ENCODE measurements at regions not wholly inside any gene's neighbourhood (a gene's known extent, or its start where the extent isn't known, plus 50 kb on each side); places are given as distances from the start of the nearest gene placed in this dataset.

DNA sequence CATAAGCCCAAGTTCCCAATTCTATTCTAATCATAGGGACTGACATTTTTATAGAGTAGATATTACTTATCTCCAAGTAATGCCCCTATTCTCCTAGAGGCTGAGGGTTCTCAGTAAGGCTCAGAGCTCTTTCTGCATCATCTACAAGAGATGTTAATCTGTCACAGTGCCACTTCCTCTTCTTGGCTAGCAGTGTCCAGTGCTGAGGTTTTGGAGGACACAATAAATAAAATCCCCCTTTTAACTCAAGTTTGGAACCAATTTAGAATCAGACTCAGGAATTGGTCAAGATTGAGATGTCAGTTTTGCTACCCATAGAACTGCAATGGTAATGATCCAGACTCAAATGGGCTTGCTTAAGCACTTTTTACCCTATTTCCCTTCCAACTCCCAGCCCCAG, 154.1 kb upstream of the ARID2 start:
- H3K9me3 ChIP-seq (ENCODE audit: control insufficient read depth in 4 of 4, insufficient read depth in 3 of 4, low read length in 3 of 4): no peaks in the 10 kb centered on the region
- H3K27me3 ChIP-seq (ENCODE audit: control insufficient read depth in 3 of 3, insufficient read depth in 3 of 3, low read length in 2 of 3): no peaks in the 10 kb centered on the region
- no peaks in the 10 kb centered on the region for H3K36me3 ChIP-seq (ENCODE audit: control insufficient read depth in 4 of 4, insufficient read depth in 4 of 4, low read length in 4 of 4)
- no peaks in the 10 kb centered on the region for H3K4me1 ChIP-seq (ENCODE audit: control insufficient read depth in 5 of 5, insufficient read depth in 5 of 5, low read length in 5 of 5)
- no peak overlapping the region for H3K9ac ChIP-seq (ENCODE audit: insufficient read depth in 1 of 2, low read length in 2 of 2)
- no peak for DNase-seq
- no peak for TF ChIP-seq CTCF (IDR thresholded peaks at IDR 0.05; ENCODE audit: control extremely low read depth, extremely low read depth)
- no peak overlapping the region for H3K4me3 ChIP-seq
- ATAC-seq (ENCODE audit: insufficient read depth, low FRiP score): no peak
- H3K27ac ChIP-seq (ENCODE audit: low read depth in 1 of 2, low read length in 1 of 2): no peak overlapping the region

DNA sequence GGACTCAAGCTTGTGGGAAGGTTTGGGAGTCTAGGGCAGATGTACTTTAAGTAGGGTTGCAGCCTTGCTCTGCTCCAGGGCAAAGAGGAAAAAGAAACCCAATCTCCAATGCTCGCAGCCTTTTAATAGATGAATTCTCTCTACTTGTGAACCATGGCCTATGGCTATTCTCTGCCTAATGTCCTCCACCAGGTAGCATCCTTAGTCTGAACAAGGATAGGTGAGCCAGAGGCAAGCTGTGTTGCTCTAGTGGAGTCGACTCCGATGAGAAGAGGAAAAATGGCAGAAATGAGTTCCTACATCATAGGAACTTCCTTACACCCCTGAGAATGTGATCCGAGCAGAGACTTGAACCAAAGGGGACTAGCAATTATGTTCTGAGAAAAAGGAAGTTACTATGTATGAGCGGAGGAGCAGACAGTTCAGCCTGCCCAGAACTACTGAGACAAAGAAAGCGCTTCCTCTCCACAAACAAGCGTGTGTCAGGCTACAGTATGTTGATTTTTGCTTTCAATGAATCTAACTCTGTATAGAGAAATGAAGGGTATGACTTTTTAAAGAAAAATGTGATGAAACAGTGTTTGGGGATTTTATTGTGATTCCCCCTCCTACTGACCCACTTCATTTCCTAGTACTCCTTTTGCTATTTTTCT, 153.6 kb upstream of the ARID2 start:
- 37 to 54% methylated on average over 7 of the region's 7 CpGs for WGBS, 2 donors
- Histone ChIP-seq H3K4me1 (ENCODE audit: control insufficient read depth in 5 of 5, insufficient read depth in 5 of 5, low read length in 5 of 5) (no peaks in the 10 kb centered on the region), H3K9ac (ENCODE audit: insufficient read depth in 1 of 2, low read length in 2 of 2) (no peak overlapping the region), H3K27me3 (ENCODE audit: control insufficient read depth in 3 of 3, insufficient read depth in 3 of 3, low read length in 2 of 3) (no peaks in the 10 kb centered on the region), H3K27ac (ENCODE audit: low read depth in 1 of 2, low read length in 1 of 2) (no peak overlapping the region), H3K4me3 (no peak overlapping the region), H3K9me3 (ENCODE audit: control insufficient read depth in 4 of 4, insufficient read depth in 3 of 4, low read length in 3 of 4) (no peaks in the 10 kb centered on the region), H3K36me3 (ENCODE audit: control insufficient read depth in 4 of 4, insufficient read depth in 4 of 4, low read length in 4 of 4) (no peaks in the 10 kb centered on the region)
- no peak for TF ChIP-seq CTCF (IDR thresholded peaks at IDR 0.05; ENCODE audit: control extremely low read depth, extremely low read depth)
- no peak for ATAC-seq (ENCODE audit: insufficient read depth, low FRiP score)
- DNase-seq: no peak

GRCh38 chr12:45577844-45578399, 151.6 kb upstream of the ARID2 start:
- ATAC-seq (ENCODE audit: insufficient read depth, low FRiP score) (no peak), DNase-seq (no peak)
- H3K4me1 ChIP-seq (ENCODE audit: control insufficient read depth in 5 of 5, insufficient read depth in 5 of 5, low read length in 5 of 5): peaks cover 0 to 2% (median 0%) of the 10 kb centered on the region in 5 donors
- no peak overlapping the region for H3K4me3 ChIP-seq
- H3K27me3 ChIP-seq (ENCODE audit: control insufficient read depth in 3 of 3, insufficient read depth in 3 of 3, low read length in 2 of 3): no peaks in the 10 kb centered on the region
- H3K9ac ChIP-seq (ENCODE audit: insufficient read depth in 1 of 2, low read length in 2 of 2): no peak overlapping the region
- H3K9me3 ChIP-seq (ENCODE audit: control insufficient read depth in 4 of 4, insufficient read depth in 3 of 4, low read length in 3 of 4): no peaks in the 10 kb centered on the region
- H3K27ac ChIP-seq (ENCODE audit: low read depth in 1 of 2, low read length in 1 of 2): no peak overlapping the region
- TF ChIP-seq CTCF (IDR thresholded peaks at IDR 0.05; ENCODE audit: control extremely low read depth, extremely low read depth): no peak
- WGBS, 2 donors: 81 to 91% methylated on average over 3 of the region's 3 CpGs
- H3K36me3 ChIP-seq (ENCODE audit: control insufficient read depth in 4 of 4, insufficient read depth in 4 of 4, low read length in 4 of 4): no peaks in the 10 kb centered on the region
